ENCODE measurements at regions not wholly inside any gene's neighbourhood (a gene's known extent, or its start where the extent isn't known, plus 50 kb on each side); places are given as distances from the start of the nearest gene placed in this dataset.

GRCh38 chr4:181671672-181672071 lies 571.5 kb upstream of the TENM3 start:
- H3K27ac ChIP-seq (ENCODE audit: low read depth in 1 of 2, low read length in 2 of 2) = no peak overlapping the region
- no peaks in the 10 kb centered on the region for H3K27me3 ChIP-seq (ENCODE audit: control insufficient read depth in 2 of 2, insufficient read depth in 2 of 2, low read length in 2 of 2)
- DNase-seq = no peak
- no peak overlapping the region for H3K4me3 ChIP-seq (replicated peaks in 1 of 3; ENCODE audit: low read depth in 2 of 3, low read length in 3 of 3)
- no peak overlapping the region for H3K9ac ChIP-seq (ENCODE audit: insufficient read depth, low read length, poor library complexity, severe bottlenecking)
- H3K9me3 ChIP-seq (replicated peaks in 1 of 2; ENCODE audit: control insufficient read depth in 1 of 2, insufficient read depth in 1 of 2, low read length in 2 of 2) = no peaks in the 10 kb centered on the region
- H2AFZ ChIP-seq (ENCODE audit: insufficient read depth, low read depth, low read length, poor library complexity, severe bottlenecking) = no peak overlapping the region
- TF ChIP-seq CTCF (IDR thresholded peaks at IDR 0.05) = no peak
- intact Hi-C loops (cut with micrococcal nuclease) = no loop called here
- no CpG with 5 or more reads among the region's 2 CpGs for WGBS (ENCODE audit: insufficient coverage)
- H3K36me3 ChIP-seq (replicated peaks in 1 of 2; ENCODE audit: control insufficient read depth in 1 of 2, insufficient read depth in 2 of 2, low read length in 2 of 2) = no peaks in the 10 kb centered on the region
- H3K36me3 Mint-ChIP-seq = no peaks in the 10 kb centered on the region
- no peaks in the 10 kb centered on the region for H3K79me2 ChIP-seq (ENCODE audit: insufficient read depth, low read length)
- no peaks in the 10 kb centered on the region for H3K27me3 Mint-ChIP-seq (ENCODE audit: low read depth in 3 of 3)
- H3K4me2 ChIP-seq (replicated peaks; ENCODE audit: extremely low read depth, low read length, poor library complexity, severe bottlenecking) = no peak overlapping the region
- H3K27ac Mint-ChIP-seq = no peak overlapping the region
- no peaks in the 10 kb centered on the region for H4K20me1 ChIP-seq (ENCODE audit: insufficient read depth, low read length)
- H3K4me1 Mint-ChIP-seq = no peaks in the 10 kb centered on the region
- no peaks in the 10 kb centered on the region for H3K4me1 ChIP-seq (ENCODE audit: control insufficient read depth in 1 of 2, insufficient read depth in 2 of 2, low read length in 2 of 2)
- H3K9me3 Mint-ChIP-seq = peaks cover 0 to 4% (median 0%) of the 10 kb centered on the region in 7 donors
- no peak overlapping the region for H3K4me3 Mint-ChIP-seq

GRCh38 chr4:181672751-181673150 lies 570.5 kb upstream of the TENM3 start:
- Mint-ChIP-seq H3K4me1 (no peaks in the 10 kb centered on the region), H3K9me3 (peaks cover 0 to 7% (median 0%) of the 10 kb centered on the region in 7 donors), H3K4me3 (no peak overlapping the region), H3K27me3 (ENCODE audit: low read depth in 3 of 3) (no peaks in the 10 kb centered on the region), H3K27ac (no peak overlapping the region), H3K36me3 (no peaks in the 10 kb centered on the region)
- DNase-seq = no peak
- no peak for TF ChIP-seq CTCF (IDR thresholded peaks at IDR 0.05)
- Histone ChIP-seq H4K20me1 (ENCODE audit: insufficient read depth, low read length) (no peaks in the 10 kb centered on the region), H2AFZ (ENCODE audit: insufficient read depth, low read depth, low read length, poor library complexity, severe bottlenecking) (no peak overlapping the region), H3K79me2 (ENCODE audit: insufficient read depth, low read length) (no peaks in the 10 kb centered on the region), H3K4me2 (replicated peaks; ENCODE audit: extremely low read depth, low read length, poor library complexity, severe bottlenecking) (no peak overlapping the region), H3K9ac (ENCODE audit: insufficient read depth, low read length, poor library complexity, severe bottlenecking) (no peak overlapping the region), H3K4me3 (replicated peaks in 1 of 3; ENCODE audit: low read depth in 2 of 3, low read length in 3 of 3) (no peak overlapping the region), H3K36me3 (replicated peaks in 1 of 2; ENCODE audit: control insufficient read depth in 1 of 2, insufficient read depth in 2 of 2, low read length in 2 of 2) (no peaks in the 10 kb centered on the region), H3K27me3 (ENCODE audit: control insufficient read depth in 2 of 2, insufficient read depth in 2 of 2, low read length in 2 of 2) (no peaks in the 10 kb centered on the region), H3K4me1 (ENCODE audit: control insufficient read depth in 1 of 2, insufficient read depth in 2 of 2, low read length in 2 of 2) (no peaks in the 10 kb centered on the region), H3K9me3 (replicated peaks in 1 of 2; ENCODE audit: control insufficient read depth in 1 of 2, insufficient read depth in 1 of 2, low read length in 2 of 2) (no peaks in the 10 kb centered on the region), H3K27ac (ENCODE audit: low read depth in 1 of 2, low read length in 2 of 2) (no peak overlapping the region)
- intact Hi-C loops (cut with micrococcal nuclease) = no loop called here
- 100% methylated on average over 1 of the region's 2 CpGs for WGBS (ENCODE audit: insufficient coverage)

Data from CD14-positive monocyte (primary cell).